ENCODE measurements at regions not wholly inside any gene's neighbourhood (a gene's known extent, or its start where the extent isn't known, plus 50 kb on each side); places are given as distances from the start of the nearest gene placed in this dataset.

DNA sequence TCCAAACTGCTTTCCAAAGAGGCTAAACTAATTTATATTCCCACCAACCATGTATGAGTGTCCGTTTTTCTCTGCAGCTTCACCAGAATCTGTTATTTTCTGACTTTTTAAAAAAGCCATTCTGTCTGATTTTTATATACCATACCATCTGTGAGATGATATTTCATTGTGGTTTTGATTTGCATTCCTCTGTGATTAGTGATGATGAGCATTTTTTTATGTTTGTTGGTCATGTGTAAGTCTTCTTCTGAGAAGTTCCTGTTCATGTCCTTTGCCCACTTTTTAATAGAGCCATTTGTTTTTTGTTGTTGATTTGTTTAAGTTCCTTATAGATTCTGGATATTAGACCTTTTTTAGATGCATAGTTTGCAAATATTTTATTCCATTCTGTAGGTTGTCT is 179.4 kb upstream of the ALCAM start:
- no peaks in the 10 kb centered on the region for H3K4me1 Mint-ChIP-seq (ENCODE audit: low read depth, unreplicated experiment)

DNA sequence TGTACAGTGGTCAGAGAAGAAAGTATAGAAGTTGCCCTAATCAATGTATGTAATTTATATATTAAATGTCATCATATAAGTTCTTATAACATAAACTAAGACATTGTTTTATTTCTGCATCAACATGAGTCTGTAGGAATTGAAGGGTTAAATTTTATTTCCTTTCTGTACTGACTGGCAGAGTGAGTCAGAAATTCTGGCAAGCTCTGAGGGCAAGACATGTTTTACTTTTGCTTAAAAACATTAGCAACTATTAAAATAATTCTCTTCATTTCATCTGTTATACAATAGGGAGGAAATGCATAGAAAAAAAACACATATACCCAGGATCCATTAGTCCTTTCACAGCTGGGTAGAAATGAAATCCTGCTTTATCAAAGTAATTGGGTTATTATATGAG is 171.4 kb upstream of the ALCAM start:
- Mint-ChIP-seq H3K4me1 (ENCODE audit: low read depth, unreplicated experiment) (no peaks in the 10 kb centered on the region), H3K36me3 (ENCODE audit: unreplicated experiment) (no peaks in the 10 kb centered on the region), H3K9me3 (ENCODE audit: unreplicated experiment) (no peaks in the 10 kb centered on the region), H3K4me3 (ENCODE audit: unreplicated experiment) (no peak overlapping the region), H3K27me3 (ENCODE audit: unreplicated experiment) (no peaks in the 10 kb centered on the region), H3K27ac (ENCODE audit: unreplicated experiment) (no peak overlapping the region)
- TF ChIP-seq, protein P1, sequence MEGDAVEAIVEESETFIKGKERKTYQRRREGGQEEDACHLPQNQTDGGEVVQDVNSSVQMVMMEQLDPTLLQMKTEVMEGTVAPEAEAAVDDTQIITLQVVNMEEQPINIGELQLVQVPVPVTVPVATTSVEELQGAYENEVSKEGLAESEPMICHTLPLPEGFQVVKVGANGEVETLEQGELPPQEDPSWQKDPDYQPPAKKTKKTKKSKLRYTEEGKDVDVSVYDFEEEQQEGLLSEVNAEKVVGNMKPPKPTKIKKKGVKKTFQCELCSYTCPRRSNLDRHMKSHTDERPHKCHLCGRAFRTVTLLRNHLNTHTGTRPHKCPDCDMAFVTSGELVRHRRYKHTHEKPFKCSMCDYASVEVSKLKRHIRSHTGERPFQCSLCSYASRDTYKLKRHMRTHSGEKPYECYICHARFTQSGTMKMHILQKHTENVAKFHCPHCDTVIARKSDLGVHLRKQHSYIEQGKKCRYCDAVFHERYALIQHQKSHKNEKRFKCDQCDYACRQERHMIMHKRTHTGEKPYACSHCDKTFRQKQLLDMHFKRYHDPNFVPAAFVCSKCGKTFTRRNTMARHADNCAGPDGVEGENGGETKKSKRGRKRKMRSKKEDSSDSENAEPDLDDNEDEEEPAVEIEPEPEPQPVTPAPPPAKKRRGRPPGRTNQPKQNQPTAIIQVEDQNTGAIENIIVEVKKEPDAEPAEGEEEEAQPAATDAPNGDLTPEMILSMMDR (IDR thresholded peaks at IDR 0.05; ENCODE audit: partially characterized antibody, unreplicated experiment) = no peak
- DNase-seq = no peak

More for the DNA sequence above, 179.4 kb upstream of the ALCAM start:
- H3K27me3 Mint-ChIP-seq (ENCODE audit: unreplicated experiment) = no peaks in the 10 kb centered on the region
- no peak overlapping the region for H3K27ac Mint-ChIP-seq (ENCODE audit: unreplicated experiment)
- TF ChIP-seq, protein P1 (IDR thresholded peaks at IDR 0.05; ENCODE audit: partially characterized antibody, unreplicated experiment) = no peak
- no peaks in the 10 kb centered on the region for H3K36me3 Mint-ChIP-seq (ENCODE audit: unreplicated experiment)
- no peaks in the 10 kb centered on the region for H3K9me3 Mint-ChIP-seq (ENCODE audit: unreplicated experiment)
- DNase-seq = no peak
- H3K4me3 Mint-ChIP-seq (ENCODE audit: unreplicated experiment) = no peak overlapping the region

DNA sequence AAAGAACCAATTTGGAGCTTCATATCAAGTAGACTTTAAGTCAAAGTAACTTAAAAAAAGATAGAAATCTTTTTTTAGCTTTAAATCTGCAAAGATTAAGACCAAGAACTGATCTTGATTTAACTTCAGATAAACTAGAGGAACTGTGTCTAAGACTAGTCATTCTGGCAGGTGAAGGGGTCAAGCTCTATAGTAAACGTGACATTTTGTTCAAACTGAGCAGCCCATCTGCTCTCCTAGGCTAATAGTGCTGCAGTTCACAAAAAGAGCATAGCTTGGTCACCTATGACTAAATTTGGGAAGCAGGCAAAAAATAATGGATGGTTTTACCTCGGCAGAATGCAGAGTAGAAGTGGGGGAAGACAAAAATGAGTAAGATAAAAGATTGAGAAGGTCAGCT is 168.8 kb upstream of the ALCAM start:
- H3K4me3 Mint-ChIP-seq (ENCODE audit: unreplicated experiment) = no peak overlapping the region
- H3K4me1 Mint-ChIP-seq (ENCODE audit: low read depth, unreplicated experiment) = no peaks in the 10 kb centered on the region
- no peak for DNase-seq
- TF ChIP-seq, protein P1 (IDR thresholded peaks at IDR 0.05; ENCODE audit: partially characterized antibody, unreplicated experiment) = no peak
- peaks cover 2% of the 10 kb centered on the region for H3K36me3 Mint-ChIP-seq (ENCODE audit: unreplicated experiment)
- no peak overlapping the region for H3K27ac Mint-ChIP-seq (ENCODE audit: unreplicated experiment)
- H3K27me3 Mint-ChIP-seq (ENCODE audit: unreplicated experiment) = no peaks in the 10 kb centered on the region
- peaks cover 2% of the 10 kb centered on the region for H3K9me3 Mint-ChIP-seq (ENCODE audit: unreplicated experiment)

DNA sequence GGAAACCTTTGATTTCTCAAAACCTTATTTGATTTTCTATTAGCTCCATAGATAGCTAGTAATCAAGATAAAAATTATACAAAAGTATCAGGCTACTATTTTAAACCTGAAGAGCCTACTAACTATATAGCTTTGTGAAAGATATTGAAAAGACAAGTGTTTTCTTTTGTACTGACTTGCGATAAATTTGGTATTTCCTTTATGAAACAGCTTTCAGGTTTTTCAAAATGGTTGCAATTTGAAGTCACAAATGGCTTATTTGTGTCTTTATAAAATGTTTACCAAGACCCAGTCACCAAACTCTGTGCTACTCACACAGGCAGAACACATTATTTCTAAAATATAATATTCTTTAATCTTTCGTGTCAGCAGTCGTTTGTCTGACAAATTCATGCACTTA is 167.5 kb upstream of the ALCAM start:
- H3K27me3 Mint-ChIP-seq (ENCODE audit: unreplicated experiment) = no peaks in the 10 kb centered on the region
- H3K36me3 Mint-ChIP-seq (ENCODE audit: unreplicated experiment) = peaks cover 5% of the 10 kb centered on the region
- H3K27ac Mint-ChIP-seq (ENCODE audit: unreplicated experiment) = no peak overlapping the region
- H3K4me1 Mint-ChIP-seq (ENCODE audit: low read depth, unreplicated experiment) = no peaks in the 10 kb centered on the region
- no peak overlapping the region for H3K4me3 Mint-ChIP-seq (ENCODE audit: unreplicated experiment)
- TF ChIP-seq, protein P1 (IDR thresholded peaks at IDR 0.05; ENCODE audit: partially characterized antibody, unreplicated experiment) = no peak
- H3K9me3 Mint-ChIP-seq (ENCODE audit: unreplicated experiment) = peaks cover 5% of the 10 kb centered on the region
- DNase-seq = no peak

DNA sequence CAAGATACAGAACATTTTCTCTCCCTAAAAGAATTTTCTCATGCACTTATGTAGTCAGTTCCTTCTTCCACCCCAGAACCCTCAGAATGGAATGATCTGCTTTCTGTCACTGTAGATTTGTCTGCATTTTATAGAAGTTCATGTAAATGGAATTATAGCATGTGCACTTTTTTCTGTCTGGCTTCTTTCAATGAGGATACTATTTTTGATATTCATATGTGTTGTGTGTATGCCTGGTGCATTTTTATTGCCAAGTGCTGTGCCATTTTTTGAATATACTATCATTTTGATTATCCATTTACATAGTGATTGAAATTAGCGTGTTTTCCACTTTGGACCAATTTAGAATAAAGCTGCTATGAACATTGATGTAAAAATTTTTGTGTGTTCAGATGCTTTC is 156.6 kb upstream of the ALCAM start:
- H3K27ac Mint-ChIP-seq (ENCODE audit: unreplicated experiment) = no peak overlapping the region
- TF ChIP-seq, protein P1 (IDR thresholded peaks at IDR 0.05; ENCODE audit: partially characterized antibody, unreplicated experiment) = no peak
- no peak overlapping the region for H3K4me3 Mint-ChIP-seq (ENCODE audit: unreplicated experiment)
- no peaks in the 10 kb centered on the region for H3K9me3 Mint-ChIP-seq (ENCODE audit: unreplicated experiment)
- H3K36me3 Mint-ChIP-seq (ENCODE audit: unreplicated experiment) = no peaks in the 10 kb centered on the region
- H3K4me1 Mint-ChIP-seq (ENCODE audit: low read depth, unreplicated experiment) = no peaks in the 10 kb centered on the region
- no peaks in the 10 kb centered on the region for H3K27me3 Mint-ChIP-seq (ENCODE audit: unreplicated experiment)
- no peak for DNase-seq
